LNCAP (cell line): ENCODE measurements at regions not wholly inside any gene's neighbourhood (a gene's known extent, or its start where the extent isn't known, plus 50 kb on each side); places are given as distances from the start of the nearest gene placed in this dataset.

Source experiments
- TF ChIP-seq, protein P1 (sequence below): fragments of 450-650 bp; IDR thresholded peaks from 2 replicates; pipeline ENCODE4 v1.5.1; 2017; ENCODE audit warnings: mild to moderate bottlenecking

DNA sequence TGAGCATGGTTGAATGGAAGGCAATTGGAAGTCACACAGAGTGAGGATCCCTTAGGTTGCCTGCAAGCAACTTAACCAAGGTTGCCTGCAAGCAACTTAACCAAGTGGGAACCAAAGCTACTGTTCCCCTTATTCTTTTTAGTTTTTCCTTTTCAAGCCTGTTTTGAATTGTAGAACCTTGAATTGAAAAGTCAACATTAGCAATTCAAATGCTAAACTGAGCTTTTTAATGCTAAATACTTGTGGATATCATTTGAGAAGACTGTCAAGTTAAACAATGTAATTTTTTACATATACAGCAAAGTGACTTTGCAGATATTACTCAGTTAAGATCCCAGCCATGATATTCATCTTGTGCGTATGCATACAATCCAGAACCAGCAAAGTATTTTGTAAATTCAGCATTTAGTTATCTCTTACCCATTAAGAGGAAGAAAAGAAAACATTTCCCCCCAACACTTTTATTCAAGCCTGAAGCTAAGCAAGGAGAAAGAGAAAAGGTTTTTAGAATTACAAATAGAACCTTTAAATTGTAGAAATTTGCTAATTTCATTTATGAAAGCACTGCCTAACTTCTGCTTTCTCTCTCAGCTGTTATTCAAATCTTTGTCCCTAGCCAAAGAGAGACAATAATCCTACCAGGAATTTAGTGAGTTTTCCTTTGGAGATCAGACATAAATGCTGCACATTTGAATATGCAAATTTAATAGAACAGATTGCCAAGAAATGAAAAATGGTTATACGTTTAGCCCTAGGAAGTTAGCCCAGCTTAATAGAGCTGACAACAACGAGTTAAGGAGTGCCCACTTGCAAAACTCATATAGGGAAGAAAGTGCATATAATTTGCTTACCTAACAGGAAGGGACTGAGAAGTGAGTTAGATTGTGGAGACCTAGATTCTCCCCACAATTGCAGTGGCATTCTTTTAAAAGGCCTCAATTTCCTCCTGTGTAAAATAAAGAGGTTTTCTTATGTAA lies 643.2 kb upstream of the PIK3C3 start:
- TF ChIP-seq, protein P1, sequence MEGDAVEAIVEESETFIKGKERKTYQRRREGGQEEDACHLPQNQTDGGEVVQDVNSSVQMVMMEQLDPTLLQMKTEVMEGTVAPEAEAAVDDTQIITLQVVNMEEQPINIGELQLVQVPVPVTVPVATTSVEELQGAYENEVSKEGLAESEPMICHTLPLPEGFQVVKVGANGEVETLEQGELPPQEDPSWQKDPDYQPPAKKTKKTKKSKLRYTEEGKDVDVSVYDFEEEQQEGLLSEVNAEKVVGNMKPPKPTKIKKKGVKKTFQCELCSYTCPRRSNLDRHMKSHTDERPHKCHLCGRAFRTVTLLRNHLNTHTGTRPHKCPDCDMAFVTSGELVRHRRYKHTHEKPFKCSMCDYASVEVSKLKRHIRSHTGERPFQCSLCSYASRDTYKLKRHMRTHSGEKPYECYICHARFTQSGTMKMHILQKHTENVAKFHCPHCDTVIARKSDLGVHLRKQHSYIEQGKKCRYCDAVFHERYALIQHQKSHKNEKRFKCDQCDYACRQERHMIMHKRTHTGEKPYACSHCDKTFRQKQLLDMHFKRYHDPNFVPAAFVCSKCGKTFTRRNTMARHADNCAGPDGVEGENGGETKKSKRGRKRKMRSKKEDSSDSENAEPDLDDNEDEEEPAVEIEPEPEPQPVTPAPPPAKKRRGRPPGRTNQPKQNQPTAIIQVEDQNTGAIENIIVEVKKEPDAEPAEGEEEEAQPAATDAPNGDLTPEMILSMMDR = no peak

DNA sequence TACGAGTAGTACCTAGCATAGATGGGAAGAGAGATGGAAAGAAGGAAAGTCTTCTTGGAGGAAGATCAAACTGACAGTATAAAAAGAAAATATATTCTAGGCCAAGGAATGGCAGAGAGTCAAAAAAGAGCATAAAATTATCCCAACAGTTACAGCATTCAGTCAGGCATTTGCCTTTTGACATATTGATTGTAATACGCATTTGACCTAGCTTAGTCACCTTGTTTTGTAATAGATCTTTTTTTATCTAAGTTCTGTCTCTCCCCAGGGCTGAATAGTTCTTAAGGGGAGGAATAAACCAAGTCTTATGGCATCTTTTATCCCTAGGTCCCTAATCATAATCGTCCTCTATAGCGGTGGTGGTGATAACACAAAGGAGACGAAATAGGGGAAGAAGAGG lies 657.3 kb upstream of the PIK3C3 start:
- TF ChIP-seq, protein P1 = no peak

DNA sequence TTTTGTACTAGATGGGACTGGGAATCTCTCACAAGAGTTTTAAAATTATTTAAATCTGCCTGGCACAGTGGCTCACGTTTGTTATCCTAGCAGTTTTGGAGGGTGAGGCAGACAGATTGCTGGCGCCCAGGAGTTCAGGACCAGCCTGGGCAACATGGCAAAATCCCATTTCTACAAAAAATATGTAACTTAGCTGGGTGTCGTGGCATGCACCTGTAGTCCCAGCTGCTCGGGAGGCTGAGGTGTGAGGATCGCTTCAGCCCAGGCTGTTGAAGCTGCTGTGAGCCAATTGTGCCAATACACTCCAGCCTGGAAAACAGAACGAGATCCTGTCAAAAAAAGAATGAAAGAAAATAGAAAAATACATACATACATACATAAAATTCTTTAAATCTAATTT lies 685.7 kb upstream of the PIK3C3 start:
- TF ChIP-seq, protein P1 = no peak

DNA sequence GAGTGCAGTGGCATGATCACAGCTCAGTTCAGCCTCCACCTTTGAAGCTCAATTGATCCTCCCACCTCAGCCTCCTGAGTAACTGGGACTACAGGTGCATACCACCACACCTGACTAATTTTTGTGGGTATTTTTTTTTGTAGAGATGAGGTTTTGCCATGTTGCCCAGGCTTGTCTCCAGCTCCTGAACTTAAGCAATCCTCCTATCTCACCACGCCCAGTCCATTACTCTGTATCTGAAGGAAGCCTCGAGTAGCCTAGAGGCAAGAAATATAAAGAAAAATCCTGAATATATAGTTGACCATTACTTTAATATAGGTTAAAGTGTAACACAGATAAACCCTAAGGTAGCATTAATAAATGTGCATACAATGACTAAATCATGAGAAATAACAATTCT lies 686.8 kb upstream of the PIK3C3 start:
- TF ChIP-seq, protein P1 = no peak

DNA sequence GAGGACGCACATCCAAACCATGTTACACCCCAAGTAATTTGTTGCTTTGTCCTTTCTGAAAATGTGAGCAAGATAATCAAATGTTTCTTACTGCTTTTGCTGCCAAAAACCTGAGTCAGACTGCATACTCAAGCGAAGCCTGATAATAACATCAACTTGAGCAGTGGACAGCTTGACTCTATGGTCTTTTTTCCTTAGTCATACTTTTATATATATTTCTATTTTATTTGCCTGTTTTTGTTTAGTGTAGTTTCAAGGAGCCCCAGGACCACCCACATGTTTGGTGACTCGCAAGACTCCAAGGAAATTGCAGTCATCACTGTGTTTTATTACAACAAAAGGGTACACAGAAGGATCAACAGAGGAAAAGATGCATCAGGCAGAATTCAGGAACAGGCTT lies 688.4 kb upstream of the PIK3C3 start:
- TF ChIP-seq, protein P1 = no peak

DNA sequence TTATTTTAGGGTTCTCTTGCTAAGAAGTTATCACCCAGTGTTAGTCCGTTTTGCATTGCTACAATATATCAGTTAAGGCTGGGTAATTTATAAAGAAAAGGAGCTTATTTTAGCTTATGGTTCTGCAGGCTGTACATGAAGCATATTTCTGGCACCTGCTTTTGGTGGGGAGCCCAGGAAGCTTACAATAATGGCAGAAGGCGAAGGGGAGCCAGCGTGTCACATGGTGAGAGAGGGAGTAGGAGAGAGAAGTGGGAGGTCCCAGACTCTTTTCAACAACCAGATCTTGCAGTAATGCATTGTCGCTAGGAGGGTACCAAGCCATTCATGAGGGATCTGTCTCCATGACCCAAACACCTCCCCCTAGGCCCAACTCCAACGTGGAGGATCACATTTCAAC lies 688.8 kb upstream of the PIK3C3 start:
- TF ChIP-seq, protein P1 = no peak

DNA sequence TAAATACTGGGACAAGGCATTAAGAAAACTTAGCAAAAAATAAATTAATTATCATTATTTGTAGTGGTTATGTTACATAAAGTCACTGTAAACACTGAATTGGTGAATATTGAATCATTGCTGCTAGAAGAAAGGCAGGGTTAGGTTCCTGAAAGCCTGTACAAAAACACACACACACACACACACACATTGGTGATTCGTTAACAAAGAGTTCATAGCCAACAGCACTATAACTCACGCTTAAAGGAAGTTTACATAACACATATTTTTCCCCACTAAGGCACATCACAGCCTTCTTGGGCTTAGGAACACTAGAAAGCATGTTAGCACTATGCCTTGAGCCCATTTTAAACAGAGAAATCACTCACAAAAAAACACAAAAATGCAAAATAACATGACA lies 690.0 kb upstream of the PIK3C3 start:
- TF ChIP-seq, protein P1 = no peak
